ENCODE measurements at regions not wholly inside any gene's neighbourhood (a gene's known extent, or its start where the extent isn't known, plus 50 kb on each side); places are given as distances from the start of the nearest gene placed in this dataset.

GRCh38 chrX:81556880-81557279, 355.0 kb downstream of the SH3BGRL start:
- Histone ChIP-seq H2AFZ (ENCODE audit: low read depth, low read length) (no peak overlapping the region), H3K36me3 (ENCODE audit: control insufficient read depth in 1 of 2, insufficient read depth in 2 of 2, low read depth in 1 of 2, low read length in 2 of 2) (no peaks in the 10 kb centered on the region), H3K4me2 (ENCODE audit: low read length, poor library complexity, severe bottlenecking) (no peak overlapping the region), H2BK120ac (ENCODE audit: low read depth, low read length) (no peak overlapping the region), H2BK15ac (ENCODE audit: low read depth, poor library complexity, severe bottlenecking) (no peak overlapping the region), H3K9ac (ENCODE audit: low read length) (no peak overlapping the region), H3K27ac (ENCODE audit: low read length, poor library complexity, severe bottlenecking) (no peak overlapping the region), H3K27me3 (ENCODE audit: control insufficient read depth in 1 of 2, insufficient read depth in 1 of 2, low read length in 2 of 2) (no peaks in the 10 kb centered on the region), H3K23ac (ENCODE audit: low read length in 2 of 2) (no peak overlapping the region), H3K4me1 (ENCODE audit: control insufficient read depth, insufficient read depth, low read depth, low read length) (no peaks in the 10 kb centered on the region), H4K8ac (ENCODE audit: low read length) (no peak overlapping the region), H3K18ac (ENCODE audit: low read depth in 1 of 2, low read length in 2 of 2) (no peak overlapping the region), H2BK5ac (ENCODE audit: low read depth, low read length, poor library complexity, severe bottlenecking) (no peak overlapping the region), H3K4ac (ENCODE audit: low read depth in 1 of 2, low read length in 2 of 2) (no peak overlapping the region), H2AK5ac (ENCODE audit: low read length, severe bottlenecking) (no peak overlapping the region), H3K79me1 (replicated peaks; ENCODE audit: low read length, poor library complexity, severe bottlenecking) (no peaks in the 10 kb centered on the region), H2BK12ac (ENCODE audit: low read length in 2 of 2) (no peak overlapping the region), H3K4me3 (ENCODE audit: insufficient read depth in 1 of 2, low read depth in 1 of 2, low read length in 2 of 2) (no peak overlapping the region), H3K9me3 (ENCODE audit: control insufficient read depth, low read length) (no peaks in the 10 kb centered on the region), H4K91ac (ENCODE audit: low read length) (no peak overlapping the region), H3K14ac (ENCODE audit: low read length in 2 of 2) (no peak overlapping the region)
- 97% methylated on average over 4 of the region's 4 CpGs for WGBS
- no peak for DNase-seq

GRCh38 chrX:81564851-81565250, 362.9 kb downstream of the SH3BGRL start:
- Histone ChIP-seq H3K14ac (ENCODE audit: low read length in 2 of 2) (no peak overlapping the region), H2BK15ac (ENCODE audit: low read depth, poor library complexity, severe bottlenecking) (no peak overlapping the region), H3K9me3 (ENCODE audit: control insufficient read depth, low read length) (peaks cover 3% of the 10 kb centered on the region), H3K4me2 (ENCODE audit: low read length, poor library complexity, severe bottlenecking) (no peak overlapping the region), H3K9ac (ENCODE audit: low read length) (no peak overlapping the region), H3K23ac (ENCODE audit: low read length in 2 of 2) (no peak overlapping the region), H3K27ac (ENCODE audit: low read length, poor library complexity, severe bottlenecking) (no peak overlapping the region), H3K4me1 (ENCODE audit: control insufficient read depth, insufficient read depth, low read depth, low read length) (no peaks in the 10 kb centered on the region), H3K79me1 (replicated peaks; ENCODE audit: low read length, poor library complexity, severe bottlenecking) (no peaks in the 10 kb centered on the region), H4K91ac (ENCODE audit: low read length) (no peak overlapping the region), H3K36me3 (ENCODE audit: control insufficient read depth in 1 of 2, insufficient read depth in 2 of 2, low read depth in 1 of 2, low read length in 2 of 2) (no peaks in the 10 kb centered on the region), H3K4ac (ENCODE audit: low read depth in 1 of 2, low read length in 2 of 2) (no peak overlapping the region), H3K18ac (ENCODE audit: low read depth in 1 of 2, low read length in 2 of 2) (no peak overlapping the region), H4K8ac (ENCODE audit: low read length) (no peak overlapping the region), H3K4me3 (ENCODE audit: insufficient read depth in 1 of 2, low read depth in 1 of 2, low read length in 2 of 2) (no peak overlapping the region), H2AFZ (ENCODE audit: low read depth, low read length) (no peak overlapping the region), H2BK120ac (ENCODE audit: low read depth, low read length) (no peak overlapping the region), H2BK12ac (ENCODE audit: low read length in 2 of 2) (no peak overlapping the region), H2AK5ac (ENCODE audit: low read length, severe bottlenecking) (no peak overlapping the region), H3K27me3 (ENCODE audit: control insufficient read depth in 1 of 2, insufficient read depth in 1 of 2, low read length in 2 of 2) (no peaks in the 10 kb centered on the region), H2BK5ac (ENCODE audit: low read depth, low read length, poor library complexity, severe bottlenecking) (no peak overlapping the region)
- WGBS, result 26% methylated on average over 2 of the region's 2 CpGs
- DNase-seq, result no peak

GRCh38 chrX:81577028-81577427, 375.1 kb downstream of the SH3BGRL start:
- no peak overlapping the region for H3K18ac ChIP-seq (ENCODE audit: low read depth in 1 of 2, low read length in 2 of 2)

GRCh38 chrX:81586096-81586495, 384.2 kb downstream of the SH3BGRL start:
- Histone ChIP-seq H4K8ac (ENCODE audit: low read length) (no peak overlapping the region), H3K4me1 (ENCODE audit: control insufficient read depth, insufficient read depth, low read depth, low read length) (no peaks in the 10 kb centered on the region), H3K27me3 (ENCODE audit: control insufficient read depth in 1 of 2, insufficient read depth in 1 of 2, low read length in 2 of 2) (no peaks in the 10 kb centered on the region), H3K79me1 (replicated peaks; ENCODE audit: low read length, poor library complexity, severe bottlenecking) (no peaks in the 10 kb centered on the region), H3K36me3 (ENCODE audit: control insufficient read depth in 1 of 2, insufficient read depth in 2 of 2, low read depth in 1 of 2, low read length in 2 of 2) (no peaks in the 10 kb centered on the region), H3K9ac (ENCODE audit: low read length) (no peak overlapping the region), H2AK5ac (ENCODE audit: low read length, severe bottlenecking) (no peak overlapping the region), H3K14ac (ENCODE audit: low read length in 2 of 2) (no peak overlapping the region), H3K9me3 (ENCODE audit: control insufficient read depth, low read length) (peaks cover 5% of the 10 kb centered on the region), H2BK12ac (ENCODE audit: low read length in 2 of 2) (no peak overlapping the region), H3K18ac (ENCODE audit: low read depth in 1 of 2, low read length in 2 of 2) (no peak overlapping the region), H3K4me3 (ENCODE audit: insufficient read depth in 1 of 2, low read depth in 1 of 2, low read length in 2 of 2) (no peak overlapping the region), H4K91ac (ENCODE audit: low read length) (no peak overlapping the region), H3K4me2 (ENCODE audit: low read length, poor library complexity, severe bottlenecking) (no peak overlapping the region), H2BK15ac (ENCODE audit: low read depth, poor library complexity, severe bottlenecking) (no peak overlapping the region), H3K27ac (ENCODE audit: low read length, poor library complexity, severe bottlenecking) (no peak overlapping the region), H3K23ac (ENCODE audit: low read length in 2 of 2) (no peak overlapping the region), H2BK5ac (ENCODE audit: low read depth, low read length, poor library complexity, severe bottlenecking) (no peak overlapping the region), H2AFZ (ENCODE audit: low read depth, low read length) (no peak overlapping the region), H3K4ac (ENCODE audit: low read depth in 1 of 2, low read length in 2 of 2) (no peak overlapping the region), H2BK120ac (ENCODE audit: low read depth, low read length) (no peak overlapping the region)
- 0% methylated on average over 1 of the region's 1 CpG for WGBS
- DNase-seq, result no peak

More at GRCh38 chrX:81577028-81577427, 375.1 kb downstream of the SH3BGRL start:
- H3K79me1 ChIP-seq (replicated peaks; ENCODE audit: low read length, poor library complexity, severe bottlenecking), result no peaks in the 10 kb centered on the region
- no peaks in the 10 kb centered on the region for H3K27me3 ChIP-seq (ENCODE audit: control insufficient read depth in 1 of 2, insufficient read depth in 1 of 2, low read length in 2 of 2)
- H4K8ac ChIP-seq (ENCODE audit: low read length), result no peak overlapping the region
- no peak overlapping the region for H2AFZ ChIP-seq (ENCODE audit: low read depth, low read length)
- H3K4me3 ChIP-seq (ENCODE audit: insufficient read depth in 1 of 2, low read depth in 1 of 2, low read length in 2 of 2), result no peak overlapping the region
- H3K9ac ChIP-seq (ENCODE audit: low read length), result no peak overlapping the region
- no peak overlapping the region for H3K14ac ChIP-seq (ENCODE audit: low read length in 2 of 2)
- H3K36me3 ChIP-seq (ENCODE audit: control insufficient read depth in 1 of 2, insufficient read depth in 2 of 2, low read depth in 1 of 2, low read length in 2 of 2), result no peaks in the 10 kb centered on the region
- no peak overlapping the region for H3K4ac ChIP-seq (ENCODE audit: low read depth in 1 of 2, low read length in 2 of 2)
- no peak for DNase-seq
- H3K23ac ChIP-seq (ENCODE audit: low read length in 2 of 2), result no peak overlapping the region
- 89% methylated on average over 1 of the region's 1 CpG for WGBS
- no peak overlapping the region for H2AK5ac ChIP-seq (ENCODE audit: low read length, severe bottlenecking)
- no peak overlapping the region for H4K91ac ChIP-seq (ENCODE audit: low read length)
- H2BK12ac ChIP-seq (ENCODE audit: low read length in 2 of 2), result no peak overlapping the region
- no peaks in the 10 kb centered on the region for H3K4me1 ChIP-seq (ENCODE audit: control insufficient read depth, insufficient read depth, low read depth, low read length)
- H3K27ac ChIP-seq (ENCODE audit: low read length, poor library complexity, severe bottlenecking), result no peak overlapping the region
- no peak overlapping the region for H2BK15ac ChIP-seq (ENCODE audit: low read depth, poor library complexity, severe bottlenecking)
- peaks cover 5% of the 10 kb centered on the region for H3K9me3 ChIP-seq (ENCODE audit: control insufficient read depth, low read length)
- H2BK120ac ChIP-seq (ENCODE audit: low read depth, low read length), result no peak overlapping the region
- H3K4me2 ChIP-seq (ENCODE audit: low read length, poor library complexity, severe bottlenecking), result no peak overlapping the region
- H2BK5ac ChIP-seq (ENCODE audit: low read depth, low read length, poor library complexity, severe bottlenecking), result no peak overlapping the region

Data from mesenchymal stem cell (in vitro differentiated cells and primary cell).